HG03457 (cell line): ENCODE measurements at regions not wholly inside any gene's neighbourhood (a gene's known extent, or its start where the extent isn't known, plus 50 kb on each side); places are given as distances from the start of the nearest gene placed in this dataset.
"Not testable (repeated sequence)": the region's sequence is repeated elsewhere in the genome, so short reads cannot be mapped to it uniquely, and the experiment has no call there.

Experiments used
- ATAC-seq: cut with Tn5 transposase; IDR thresholded peaks from one replicate; pipeline ENCODE4 v1.9.1; 2021; ENCODE audit warnings: moderate number of reproducible peaks; ENCODE audit not compliant: unreplicated experiment

- ATAC-seq = not testable (repeated sequence)
Observed at GRCh38 chr1:157328120-157328519, 189.9 kb upstream of the ETV3 start.

GRCh38 chr1:157326173-157326859 lies 188.1 kb upstream of the ETV3 start:
- no peak for ATAC-seq

GRCh38 chr1:157325220-157325619 lies 187.0 kb upstream of the ETV3 start:
- no peak for ATAC-seq

GRCh38 chr1:157321972-157322371 lies 183.8 kb upstream of the ETV3 start:
- not testable (repeated sequence) for ATAC-seq

GRCh38 chr1:157319567-157319966 lies 181.4 kb upstream of the ETV3 start:
- ATAC-seq = no peak

- ATAC-seq = not testable (repeated sequence)
Observed at GRCh38 chr1:157317229-157317628, 179.0 kb upstream of the ETV3 start.

- ATAC-seq = no peak
Observed at GRCh38 chr1:157315544-157315943, 177.3 kb upstream of the ETV3 start.

GRCh38 chr1:157314408-157314807 lies 176.2 kb upstream of the ETV3 start:
- no peak for ATAC-seq

GRCh38 chr1:157313240-157313807 lies 175.1 kb upstream of the ETV3 start:
- ATAC-seq = no peak

- no peak for ATAC-seq
Observed at GRCh38 chr1:157312082-157312812, 174.1 kb upstream of the ETV3 start.

GRCh38 chr1:157311730-157312081 lies 173.5 kb upstream of the ETV3 start:
- ATAC-seq = no peak

GRCh38 chr1:157310805-157311729 lies 172.9 kb upstream of the ETV3 start:
- ATAC-seq = not testable (repeated sequence)

- no peak for ATAC-seq
Observed at GRCh38 chr1:157310401-157310800, 172.2 kb upstream of the ETV3 start.

GRCh38 chr1:157307491-157307890 lies 169.3 kb upstream of the ETV3 start:
- no peak for ATAC-seq

- no peak for ATAC-seq
Observed at GRCh38 chr1:157306896-157307295, 168.7 kb upstream of the ETV3 start.

GRCh38 chr1:157304271-157304670 lies 166.1 kb upstream of the ETV3 start:
- no peak for ATAC-seq

- no peak for ATAC-seq
Observed at GRCh38 chr1:157302724-157303123, 164.5 kb upstream of the ETV3 start.

- no peak for ATAC-seq
Observed at GRCh38 chr1:157302199-157302497, 164.0 kb upstream of the ETV3 start.

GRCh38 chr1:157301477-157302198 lies 163.4 kb upstream of the ETV3 start:
- no peak for ATAC-seq

GRCh38 chr1:157294387-157295145 lies 156.4 kb upstream of the ETV3 start:
- ATAC-seq = not testable (repeated sequence)
